ENCODE measurements at regions not wholly inside any gene's neighbourhood (a gene's known extent, or its start where the extent isn't known, plus 50 kb on each side); places are given as distances from the start of the nearest gene placed in this dataset.

GRCh38 chr9:113783475-113783874 lies 92.6 kb upstream of the ZNF618 start:
- no peak for TF ChIP-seq GATA3 (IDR thresholded peaks at IDR 0.05; ENCODE audit: low read depth, low read length)
- TF ChIP-seq GATA2 (IDR thresholded peaks at IDR 0.05; ENCODE audit: low read depth, low read length): no peak

Data from SH-SY5Y (cell line).